ENCODE measurements at regions not wholly inside any gene's neighbourhood (a gene's known extent, or its start where the extent isn't known, plus 50 kb on each side); places are given as distances from the start of the nearest gene placed in this dataset.
"Not testable (repeated sequence)": the region's sequence is repeated elsewhere in the genome, so short reads cannot be mapped to it uniquely, and the experiment has no call there.

GRCh38 chr15:47885920-47886319 lies 168.6 kb downstream of the SEMA6D start:
- DNase-seq: no peak

GRCh38 chr15:47887241-47887800 lies 170.0 kb downstream of the SEMA6D start:
- DNase-seq: no peak

GRCh38 chr15:47888385-47889100 lies 171.2 kb downstream of the SEMA6D start:
- no peak for DNase-seq

- DNase-seq: no peak
Measured at GRCh38 chr15:47890397-47891150, 173.3 kb downstream of the SEMA6D start.

GRCh38 chr15:47897525-47897924 lies 180.2 kb downstream of the SEMA6D start:
- no peak for DNase-seq

GRCh38 chr15:47900751-47901150 lies 183.4 kb downstream of the SEMA6D start:
- no peak for DNase-seq

GRCh38 chr15:47903368-47903767 lies 186.1 kb downstream of the SEMA6D start:
- DNase-seq: no peak

GRCh38 chr15:47908486-47908885 lies 191.2 kb downstream of the SEMA6D start:
- DNase-seq: no peak

- DNase-seq: no peak
Measured at GRCh38 chr15:47908950-47909670, 191.8 kb downstream of the SEMA6D start.

- DNase-seq: not testable (repeated sequence)
Measured at GRCh38 chr15:47912910-47913309, 195.6 kb downstream of the SEMA6D start.

GRCh38 chr15:47917881-47918280 lies 200.6 kb downstream of the SEMA6D start:
- no peak for DNase-seq

- no peak for DNase-seq
Measured at GRCh38 chr15:47918877-47919276, 201.6 kb downstream of the SEMA6D start.

- no peak for DNase-seq
Measured at GRCh38 chr15:47924381-47924780, 196.4 kb upstream of the SLC24A5 start.

- no peak for DNase-seq
Measured at GRCh38 chr15:47929138-47929803, 191.5 kb upstream of the SLC24A5 start.

GRCh38 chr15:47932261-47932660 lies 188.5 kb upstream of the SLC24A5 start:
- no peak for DNase-seq

GRCh38 chr15:47932951-47933641 lies 187.7 kb upstream of the SLC24A5 start:
- DNase-seq: no peak

GRCh38 chr15:47933865-47934264 lies 186.9 kb upstream of the SLC24A5 start:
- DNase-seq: no peak

GRCh38 chr15:47934342-47934741 lies 186.4 kb upstream of the SLC24A5 start:
- no peak for DNase-seq

- no peak for DNase-seq
Measured at GRCh38 chr15:47937834-47938233, 183.0 kb upstream of the SLC24A5 start.

- DNase-seq: no peak
Measured at GRCh38 chr15:47944637-47945288, 176.0 kb upstream of the SLC24A5 start.

All from hypothalamus (tissue), 51 donors.